HG03558 (cell line): ENCODE measurements at regions not wholly inside any gene's neighbourhood (a gene's known extent, or its start where the extent isn't known, plus 50 kb on each side); places are given as distances from the start of the nearest gene placed in this dataset.

Experiments used
- ATAC-seq: cut with Tn5 transposase; IDR thresholded peaks from one replicate; pipeline ENCODE4 v1.9.1; 2021; ENCODE audit warnings: moderate number of reproducible peaks; ENCODE audit not compliant: unreplicated experiment; ENCODE audit errors: extremely low read depth

- ATAC-seq: no peak
Measured at GRCh38 chr6:54629131-54629530, 217.4 kb upstream of the FAM83B start.

- no peak for ATAC-seq
Measured at GRCh38 chr6:54632984-54633565, 213.5 kb upstream of the FAM83B start.

DNA sequence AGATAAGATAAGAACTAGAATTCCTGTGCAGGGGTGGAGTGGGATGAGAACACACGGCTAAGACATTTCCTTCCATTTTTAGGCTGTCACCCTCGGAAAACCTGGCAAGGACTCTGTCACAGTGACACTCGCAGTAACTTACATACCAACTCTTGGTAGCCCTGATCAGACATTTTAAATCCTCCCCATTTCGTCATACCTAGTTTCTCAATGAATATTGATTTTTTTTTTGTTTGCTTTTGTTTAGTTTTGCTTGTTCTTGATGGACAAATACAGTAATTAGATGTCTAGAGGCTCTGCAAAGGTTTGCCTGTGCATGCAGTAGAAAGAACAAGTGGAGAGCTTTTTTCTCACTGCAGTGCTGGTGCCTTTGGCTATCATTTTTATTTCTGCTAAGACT, 213.0 kb upstream of the FAM83B start:
- ATAC-seq: no peak

GRCh38 chr6:54640911-54641310, 205.7 kb upstream of the FAM83B start:
- ATAC-seq: no peak

DNA sequence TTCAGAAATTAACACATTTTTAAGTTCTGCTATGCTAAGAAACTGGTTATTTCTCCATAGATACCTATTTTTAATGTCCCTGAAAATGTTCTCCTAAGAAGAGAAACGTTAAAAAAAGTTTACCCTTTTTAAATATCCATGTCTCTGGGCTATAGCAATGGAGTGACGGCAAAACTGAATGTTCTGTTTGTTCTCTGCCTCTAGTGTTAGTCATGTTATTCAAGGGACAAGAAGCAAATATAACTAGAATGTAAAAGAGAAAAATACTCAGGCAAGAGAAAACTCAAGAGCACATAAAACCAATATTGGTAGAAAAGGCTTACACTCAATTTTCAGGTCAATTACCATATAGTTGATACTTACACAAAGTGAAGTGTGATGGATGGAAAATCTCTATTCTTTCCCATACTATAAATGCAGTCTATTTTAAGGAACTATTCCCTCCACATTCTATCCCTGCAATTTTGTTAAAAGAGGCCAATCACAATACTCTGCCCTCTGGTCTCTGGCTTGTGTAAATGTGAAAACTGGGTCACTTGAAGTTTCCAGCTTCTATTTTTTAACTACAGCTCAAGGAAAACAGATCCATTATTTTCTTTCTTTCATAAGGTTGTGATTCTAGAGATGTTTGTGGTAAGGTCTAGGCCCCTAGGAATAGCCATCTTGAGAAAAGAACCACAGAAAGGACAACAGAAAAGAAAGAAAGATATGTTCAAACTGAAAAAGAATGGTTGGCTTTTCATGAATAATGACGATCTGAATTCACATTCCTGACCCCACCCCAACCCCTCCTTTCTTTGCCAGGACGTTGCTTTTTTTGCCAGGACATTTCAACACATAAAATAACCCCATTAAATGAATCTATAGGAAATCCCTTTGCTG, 200.3 kb upstream of the FAM83B start:
- no peak for ATAC-seq

GRCh38 chr6:54646951-54647664, 199.5 kb upstream of the FAM83B start:
- no peak for ATAC-seq

DNA sequence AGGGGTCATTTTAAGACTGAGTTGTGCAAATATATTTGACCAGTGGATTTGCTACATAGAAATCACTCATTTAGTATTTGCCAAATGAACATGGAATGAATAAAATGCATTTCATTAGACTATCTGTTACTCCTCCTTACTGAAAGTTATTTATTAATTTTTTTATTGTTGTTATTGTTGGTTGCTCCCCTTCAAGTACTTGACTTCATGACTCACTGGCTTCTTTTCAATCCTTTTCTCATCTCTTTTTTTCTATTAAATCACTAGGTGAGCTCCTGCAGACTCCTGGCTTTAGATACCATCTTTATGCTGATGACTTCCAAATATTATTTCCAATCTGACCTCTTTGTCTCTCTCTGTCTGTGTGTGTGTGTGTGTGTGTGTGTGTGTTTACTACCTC, 192.2 kb upstream of the FAM83B start:
- no peak for ATAC-seq

GRCh38 chr6:54655162-54655561, 191.4 kb upstream of the FAM83B start:
- no peak for ATAC-seq

DNA sequence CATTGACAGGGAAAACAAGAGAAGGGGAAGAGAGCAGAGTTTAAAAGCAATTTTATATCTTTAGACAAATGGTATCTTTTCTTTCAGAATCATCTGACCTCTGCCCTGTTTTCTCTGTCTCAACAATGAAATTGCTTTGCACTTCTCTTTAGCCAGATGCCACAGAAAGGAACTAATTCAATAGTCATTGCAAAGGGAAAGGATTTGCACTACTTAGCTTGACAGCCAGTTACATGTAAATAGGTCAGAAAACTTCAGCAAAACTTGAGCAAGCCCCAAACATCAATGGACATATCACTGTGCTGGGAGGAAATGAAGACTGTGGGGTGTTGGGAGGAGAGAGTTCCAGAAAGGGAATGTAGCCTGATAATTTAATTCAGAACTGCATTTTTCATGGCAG, 181.3 kb upstream of the FAM83B start:
- no peak for ATAC-seq

GRCh38 chr6:54680531-54680930, 166.0 kb upstream of the FAM83B start:
- ATAC-seq: no peak

DNA sequence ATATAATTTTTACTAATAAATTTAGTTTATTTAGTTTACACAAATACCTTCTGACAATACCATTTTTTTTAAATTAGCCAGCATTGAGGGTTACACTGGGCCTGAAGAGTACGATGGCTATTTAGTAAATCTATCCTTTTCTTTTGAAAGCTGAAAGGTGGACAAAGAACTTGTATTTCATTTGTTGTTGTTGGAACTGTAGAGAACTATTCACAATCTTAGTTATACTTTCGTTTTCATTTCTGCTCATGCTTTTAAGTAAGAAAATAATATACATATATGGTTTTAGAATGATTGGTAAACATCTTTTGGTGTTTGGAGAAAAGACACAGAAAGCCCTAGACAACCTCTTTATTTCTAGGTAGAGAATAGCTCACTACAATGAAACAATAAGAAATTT, 165.3 kb upstream of the FAM83B start:
- ATAC-seq: no peak

GRCh38 chr6:54681987-54682386, 164.6 kb upstream of the FAM83B start:
- no peak for ATAC-seq

GRCh38 chr6:54689620-54690019, 157.0 kb upstream of the FAM83B start:
- ATAC-seq: no peak

- no peak for ATAC-seq
Measured at GRCh38 chr6:54690596-54690995, 156.0 kb upstream of the FAM83B start.

GRCh38 chr6:54694928-54695532, 151.5 kb upstream of the FAM83B start:
- ATAC-seq: no peak

DNA sequence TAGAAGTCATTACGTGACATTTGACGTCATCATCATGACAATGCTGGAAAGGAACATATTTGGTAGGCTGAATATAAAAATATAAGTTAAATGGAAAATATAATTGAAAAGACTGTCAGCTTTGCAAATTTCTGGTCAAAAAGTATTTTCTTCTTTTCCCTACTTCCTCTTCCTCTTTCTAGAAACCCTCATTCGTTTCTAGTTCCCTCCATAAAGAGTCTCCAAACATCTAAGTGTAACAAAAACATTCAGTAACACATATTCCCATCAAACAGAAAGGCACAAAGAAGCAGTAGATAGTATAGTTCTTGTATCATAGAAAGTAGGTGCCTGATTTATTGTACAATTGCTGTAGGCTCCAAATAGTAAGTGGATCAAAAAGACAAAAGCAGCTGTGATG, 150.8 kb upstream of the FAM83B start:
- no peak for ATAC-seq

DNA sequence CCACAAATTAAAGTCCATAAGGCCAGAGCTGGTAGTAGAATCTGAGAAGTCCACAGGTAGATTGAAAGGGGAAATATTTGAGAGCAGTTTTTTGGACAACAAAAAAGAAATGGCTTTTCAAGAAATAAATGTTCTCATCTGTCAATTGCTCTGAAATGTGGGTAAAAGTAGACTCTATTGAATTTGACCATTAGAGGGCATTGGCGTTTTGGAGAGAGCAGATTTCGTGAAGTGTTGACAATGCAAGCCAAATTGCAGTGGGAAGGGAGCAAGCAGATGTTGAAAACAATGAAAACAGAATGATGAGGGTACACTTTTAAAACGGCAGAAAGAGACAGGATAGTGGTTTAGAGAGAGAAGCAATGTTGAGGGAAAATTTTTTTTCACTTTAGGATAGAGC, 149.1 kb upstream of the FAM83B start:
- no peak for ATAC-seq

- no peak for ATAC-seq
Measured at GRCh38 chr6:54698974-54699373, 147.6 kb upstream of the FAM83B start.

DNA sequence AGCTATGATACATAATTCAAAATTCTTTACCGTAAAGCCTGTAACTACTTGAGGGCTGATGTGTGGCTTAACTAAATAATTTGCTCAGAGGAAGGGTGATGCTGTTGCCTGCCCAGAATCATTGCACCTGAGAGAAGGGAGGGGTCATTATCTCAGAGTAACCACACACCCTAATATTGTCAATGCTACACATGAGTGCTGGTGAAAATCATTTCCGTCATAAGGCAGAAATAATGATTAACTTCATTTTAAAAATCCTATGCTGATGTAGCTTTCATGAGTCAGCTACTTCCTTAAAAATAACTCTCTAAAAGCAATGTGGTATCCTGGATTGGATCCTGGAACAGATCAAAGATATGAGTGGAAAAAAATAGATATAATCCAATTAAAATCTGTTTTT, 146.4 kb upstream of the FAM83B start:
- ATAC-seq: no peak

DNA sequence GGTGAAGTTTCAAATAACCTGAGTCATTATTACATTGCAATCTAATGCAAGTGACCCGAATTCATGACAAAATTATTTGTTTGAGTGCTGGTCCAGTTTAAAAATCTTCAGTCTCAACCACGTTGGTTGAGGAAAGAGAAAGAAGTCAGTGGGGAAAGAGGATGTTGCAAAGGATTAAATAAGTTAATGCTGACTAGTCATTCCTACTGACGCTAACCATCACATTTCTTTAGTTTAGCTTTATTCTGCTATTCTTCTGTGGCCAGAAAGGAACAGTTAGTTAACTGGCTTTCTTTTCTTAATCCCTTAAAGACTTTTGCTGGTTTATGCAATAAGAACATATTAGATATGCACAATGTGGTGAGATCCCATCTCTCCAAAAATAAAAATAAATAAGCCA, 143.8 kb upstream of the FAM83B start:
- ATAC-seq: no peak

- ATAC-seq: no peak
Measured at GRCh38 chr6:54706391-54706790, 140.2 kb upstream of the FAM83B start.
